Upper lobe of left lung (tissue), 6 donors: ENCODE measurements at regions not wholly inside any gene's neighbourhood (a gene's known extent, or its start where the extent isn't known, plus 50 kb on each side); places are given as distances from the start of the nearest gene placed in this dataset.

ENCODE experiments used
- ATAC-seq, 2 donors: fragments of 200-7000 bp; cut with Tn5 transposase; one replicate each; pipeline ENCODE4 v1.9.1; 2022; ENCODE audit warnings: mild to moderate bottlenecking in 2 of 2, moderate library complexity in 2 of 2; ENCODE audit not compliant: low FRiP score in 2 of 2
- DNase-seq, 2 donors: peaks; one replicate each; pipeline ENCODE4 v3.0.0-alpha.2; 2019 to 2020
- H3K27ac ChIP-seq, 4 donors: fragments of 200-600 bp; sonication (generic); one replicate each; pipeline ENCODE4 v1.5.1; 2016 to 2019
- H3K27me3 ChIP-seq, 4 donors: fragments of 200-600 bp; sonication (generic); one replicate each; pipeline ENCODE4 v1.5.1; 2017 to 2019
- H3K36me3 ChIP-seq, 4 donors: fragments of 200-600 bp; sonication (generic); one replicate each; pipeline ENCODE4 v1.5.1; 2016 to 2019
- H3K4me1 ChIP-seq, 4 donors: fragments of 200-600 bp; sonication (generic); one replicate each; pipeline ENCODE4 v1.5.1; 2018 to 2019
- H3K4me3 ChIP-seq, 4 donors: fragments of 200-600 bp; sonication (generic); one replicate each; pipeline ENCODE4 v1.5.1; 2017 to 2019; ENCODE audit warnings: mild to moderate bottlenecking in 2 of 4, moderate library complexity in 1 of 4
- H3K9me3 ChIP-seq, 4 donors: fragments of 200-600 bp; sonication (generic); one replicate each; pipeline ENCODE4 v1.5.1; 2018 to 2019
- CTCF ChIP-seq, 6 experiments: fragments of 450-650 bp in 4 of 6; fragments of 200-600 bp in 2 of 6; sonication (generic) in 2 of 6; IDR thresholded peaks; one replicate each; pipeline ENCODE4 v1.5.1; 2016 to 2019; ENCODE audit warnings: antibody characterized with exemption in 6 of 6
- EP300 ChIP-seq, 4 donors: sonication (generic); formaldehyde crosslinking; IDR thresholded peaks; one replicate each; pipeline ENCODE4 v1.5.1; 2017; ENCODE audit warnings: antibody characterized with exemption in 4 of 4, control low read depth in 2 of 4
- POLR2A ChIP-seq, 4 donors: fragments of 450-650 bp; IDR thresholded peaks; one replicate each; pipeline ENCODE4 v1.5.1; 2016 to 2017; ENCODE audit warnings: antibody characterized with exemption in 4 of 4, mild to moderate bottlenecking in 2 of 4
- POLR2AphosphoS5 ChIP-seq, 2 donors: sonication (generic); formaldehyde crosslinking; IDR thresholded peaks; one replicate each; pipeline ENCODE4 v1.5.1; 2017; ENCODE audit warnings: antibody characterized with exemption in 2 of 2
- WGBS, 2 donors: methylation state at CpG; one replicate each; pipeline ENCODE4 v1.1.5; 2017 to 2018; 5-methylcytosine and 5-hydroxymethylcytosine counted together
- donor health status: DM: no; HTN: no; CAD: no; lungs with moderate emphysema.
- donor health status: DM: no; HTN: yes; CAD: no; lungs with severe emphysema.

- H3K4me1 ChIP-seq, result peaks cover 7 to 10% (median 9%) of the 10 kb centered on the region in 4 donors
- H3K4me3 ChIP-seq, result no peak overlapping the region
- ATAC-seq (no peak), DNase-seq (no peak)
- 88 to 89% methylated on average over 3 of the region's 3 CpGs for WGBS, 2 donors
- H3K27ac ChIP-seq, result no peak overlapping the region
- no peaks in the 10 kb centered on the region for H3K36me3 ChIP-seq
- no peaks in the 10 kb centered on the region for H3K9me3 ChIP-seq
- no peaks in the 10 kb centered on the region for H3K27me3 ChIP-seq
- no peak for TF ChIP-seq EP300 (IDR thresholded peaks at IDR 0.05)
- no peak for TF ChIP-seq POLR2A (IDR thresholded peaks at IDR 0.05)
- TF ChIP-seq CTCF (IDR thresholded peaks at IDR 0.05), result no peak
- TF ChIP-seq POLR2AphosphoS5 (IDR thresholded peaks at IDR 0.05), result no peak
Observed at GRCh38 chr22:27510024-27510423, 291.5 kb downstream of the MN1 start.

- Histone ChIP-seq H3K9me3 (no peaks in the 10 kb centered on the region), H3K4me1 (peaks cover 7 to 10% (median 9%) of the 10 kb centered on the region in 4 donors), H3K36me3 (no peaks in the 10 kb centered on the region), H3K27ac (peak overlapping the region in 1 of 4 donors; percentile 4), H3K4me3 (no peak overlapping the region), H3K27me3 (no peaks in the 10 kb centered on the region)
- TF ChIP-seq POLR2AphosphoS5 (IDR thresholded peaks at IDR 0.05) (no peak), POLR2A (IDR thresholded peaks at IDR 0.05) (no peak), EP300 (IDR thresholded peaks at IDR 0.05) (no peak), CTCF (IDR thresholded peaks at IDR 0.05) (no peak)
- DNase-seq, result peak in 1 of 2 donors; percentile 24
- 16 to 17% methylated on average over 9 to 13 of the region's 13 CpGs for WGBS, 2 donors
- peak; percentile 74 to 83 for ATAC-seq
Observed at GRCh38 chr22:27512283-27512761, 289.2 kb downstream of the MN1 start.

GRCh38 chr22:27513021-27513420, 288.5 kb downstream of the MN1 start:
- ATAC-seq (no peak), DNase-seq (no peak)
- no peak for TF ChIP-seq POLR2A (IDR thresholded peaks at IDR 0.05)
- no peak for TF ChIP-seq CTCF (IDR thresholded peaks at IDR 0.05)
- no peak for TF ChIP-seq POLR2AphosphoS5 (IDR thresholded peaks at IDR 0.05)
- TF ChIP-seq EP300 (IDR thresholded peaks at IDR 0.05), result no peak
- Histone ChIP-seq H3K27ac (no peak overlapping the region), H3K36me3 (no peaks in the 10 kb centered on the region), H3K4me1 (peaks cover 7 to 10% (median 9%) of the 10 kb centered on the region in 4 donors), H3K9me3 (no peaks in the 10 kb centered on the region), H3K27me3 (no peaks in the 10 kb centered on the region), H3K4me3 (no peak overlapping the region)
- WGBS, 2 donors, result 35 to 42% methylated on average over 2 of the region's 2 CpGs

- DNase-seq (no peak), ATAC-seq (peak in 1 of 2 donors; percentile 78)
- H3K4me1 ChIP-seq, result peaks cover 7 to 10% (median 9%) of the 10 kb centered on the region in 4 donors
- H3K27me3 ChIP-seq, result no peaks in the 10 kb centered on the region
- no peak overlapping the region for H3K27ac ChIP-seq
- no peaks in the 10 kb centered on the region for H3K36me3 ChIP-seq
- H3K9me3 ChIP-seq, result no peaks in the 10 kb centered on the region
- TF ChIP-seq CTCF (IDR thresholded peaks at IDR 0.05) (no peak), EP300 (IDR thresholded peaks at IDR 0.05) (no peak), POLR2AphosphoS5 (IDR thresholded peaks at IDR 0.05) (no peak), POLR2A (IDR thresholded peaks at IDR 0.05) (no peak)
- H3K4me3 ChIP-seq, result no peak overlapping the region
- 76 to 79% methylated on average over 9 of the region's 9 CpGs for WGBS, 2 donors
Observed at GRCh38 chr22:27514601-27515523, 286.7 kb downstream of the MN1 start.
